GM18499 (cell line): ENCODE measurements at regions not wholly inside any gene's neighbourhood (a gene's known extent, or its start where the extent isn't known, plus 50 kb on each side); places are given as distances from the start of the nearest gene placed in this dataset.

Source experiments
- ATAC-seq: cut with Tn5 transposase; IDR thresholded peaks from one replicate; pipeline ENCODE4 v1.9.1; 2021; ENCODE audit warnings: moderate number of reproducible peaks; ENCODE audit not compliant: insufficient read depth, unreplicated experiment

DNA sequence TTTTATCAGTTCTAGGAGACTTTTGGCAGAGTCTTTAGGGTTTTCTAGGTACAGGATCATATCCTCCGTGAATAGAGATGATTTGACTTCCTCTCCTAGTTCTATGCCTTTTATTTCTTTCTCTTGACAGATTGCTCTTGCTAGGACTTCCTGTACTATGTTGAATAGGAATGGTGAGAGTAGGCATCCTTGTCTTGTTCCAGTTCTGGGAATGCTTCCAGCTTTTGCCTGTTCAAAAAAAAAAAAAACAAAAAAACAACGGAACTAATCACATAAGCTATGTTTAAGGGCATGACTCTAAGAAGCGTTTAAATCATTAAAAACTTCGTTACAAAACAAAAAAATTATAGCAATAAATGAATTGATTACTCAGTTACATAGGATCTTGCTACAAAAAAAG, 145.7 kb downstream of the NUP35 start:
- ATAC-seq: no peak

- ATAC-seq: no peak
Observed at GRCh38 chr2:183283209-183283608, 159.0 kb downstream of the NUP35 start.

GRCh38 chr2:183284606-183285005, 160.4 kb downstream of the NUP35 start:
- no peak for ATAC-seq

- no peak for ATAC-seq
Observed at GRCh38 chr2:183291436-183291835, 167.2 kb downstream of the NUP35 start.

DNA sequence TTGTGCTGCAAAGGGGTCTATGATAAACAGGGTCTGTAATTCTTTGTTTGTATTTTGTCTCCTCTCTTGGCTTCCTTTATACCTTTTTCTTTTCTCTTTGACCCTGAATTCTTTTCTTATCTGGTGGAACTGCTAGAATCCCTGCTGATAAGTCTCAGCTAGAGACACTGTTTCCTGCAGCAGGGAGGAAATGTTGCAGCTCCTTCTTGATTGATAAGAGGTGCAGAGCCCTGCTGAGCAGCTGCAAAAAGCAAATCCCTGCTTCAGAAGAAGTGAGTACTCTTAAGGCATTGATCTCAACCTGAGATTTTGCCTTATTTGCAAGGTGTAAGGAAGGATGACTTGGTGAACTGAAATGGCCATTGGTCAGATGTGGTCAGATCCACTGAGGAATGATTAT, 167.8 kb downstream of the NUP35 start:
- ATAC-seq: no peak

GRCh38 chr2:183339311-183339710, 215.1 kb downstream of the NUP35 start:
- ATAC-seq: no peak

DNA sequence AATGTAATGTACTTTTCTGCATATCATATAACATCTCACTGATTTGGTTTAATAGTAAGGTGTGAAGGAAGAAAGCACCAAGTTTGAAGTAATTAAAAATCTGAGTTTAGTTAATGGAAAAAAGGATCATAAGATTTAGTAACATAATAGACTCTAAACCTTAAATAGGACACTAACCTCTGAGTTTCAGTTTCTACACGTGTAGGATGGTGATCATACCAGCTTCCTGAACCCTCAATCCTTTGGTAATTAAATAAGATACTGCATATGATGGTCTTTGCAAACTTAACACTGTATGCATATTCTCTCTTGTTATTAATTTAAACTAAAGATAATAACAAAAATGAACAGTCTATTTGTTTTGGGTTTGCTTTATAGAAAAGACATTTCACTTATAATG, 216.8 kb downstream of the NUP35 start:
- ATAC-seq: no peak

DNA sequence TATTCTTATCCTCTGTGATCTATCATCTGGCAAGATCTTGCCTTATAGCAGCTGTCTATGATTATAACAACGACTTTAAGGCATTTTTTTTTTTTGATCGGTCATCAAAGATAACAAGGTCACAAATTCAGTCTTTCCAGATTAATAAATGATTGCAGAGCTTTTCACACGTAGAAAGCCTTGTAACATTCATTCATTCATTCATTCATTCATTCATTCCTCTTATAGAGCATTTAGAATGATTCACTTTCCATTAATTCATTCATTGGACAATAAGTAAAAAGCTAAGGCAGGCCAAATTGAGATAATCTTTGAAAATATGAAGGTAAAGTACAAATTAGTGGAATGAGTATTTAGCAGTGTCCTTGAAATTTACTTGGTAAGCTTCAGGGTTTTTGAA, 223.7 kb downstream of the NUP35 start:
- ATAC-seq: no peak

- ATAC-seq: peak; percentile 82
Observed at GRCh38 chr2:183348492-183348891, 224.2 kb downstream of the NUP35 start.

GRCh38 chr2:183349091-183349490, 224.8 kb downstream of the NUP35 start:
- ATAC-seq: peak; percentile 22

GRCh38 chr2:183359867-183360266, 235.6 kb downstream of the NUP35 start:
- ATAC-seq: no peak

DNA sequence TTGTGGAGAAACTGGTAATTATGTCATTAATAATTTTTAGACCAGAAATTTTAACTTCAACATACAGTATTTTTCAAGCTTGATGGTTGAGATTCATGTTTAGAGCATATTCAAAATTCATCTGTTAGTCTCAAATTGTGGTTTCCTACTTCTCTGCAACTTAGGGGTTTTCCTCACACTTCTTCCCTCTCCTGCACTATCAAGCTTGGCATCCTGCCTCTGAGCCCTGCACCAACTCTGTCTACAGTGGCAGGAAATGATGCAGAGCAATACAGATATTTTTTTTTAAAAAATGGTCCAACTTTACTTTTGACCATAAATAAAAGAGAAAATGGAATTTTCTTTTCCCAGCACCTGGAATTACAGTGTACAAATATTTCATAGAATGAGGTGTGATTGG, 247.3 kb downstream of the NUP35 start:
- ATAC-seq: no peak

DNA sequence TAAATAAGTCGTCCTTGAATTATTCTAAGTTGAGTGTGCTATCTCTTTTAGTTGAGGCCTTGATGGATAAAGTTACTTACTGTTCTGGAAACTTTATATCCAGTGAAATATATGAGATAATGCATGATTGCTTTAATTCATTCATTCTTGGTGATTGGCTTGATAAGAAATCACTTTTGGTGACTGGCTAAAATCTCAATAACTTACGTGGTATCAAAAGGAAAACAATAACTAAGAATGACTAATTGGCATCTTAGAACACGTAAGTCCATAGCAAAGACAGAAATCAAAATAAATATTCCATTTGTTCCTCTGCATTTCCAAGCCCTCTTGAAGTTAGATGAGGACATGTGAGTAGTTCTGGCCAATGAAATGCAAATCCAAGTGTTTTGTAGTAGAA, 251.6 kb downstream of the NUP35 start:
- ATAC-seq: no peak

DNA sequence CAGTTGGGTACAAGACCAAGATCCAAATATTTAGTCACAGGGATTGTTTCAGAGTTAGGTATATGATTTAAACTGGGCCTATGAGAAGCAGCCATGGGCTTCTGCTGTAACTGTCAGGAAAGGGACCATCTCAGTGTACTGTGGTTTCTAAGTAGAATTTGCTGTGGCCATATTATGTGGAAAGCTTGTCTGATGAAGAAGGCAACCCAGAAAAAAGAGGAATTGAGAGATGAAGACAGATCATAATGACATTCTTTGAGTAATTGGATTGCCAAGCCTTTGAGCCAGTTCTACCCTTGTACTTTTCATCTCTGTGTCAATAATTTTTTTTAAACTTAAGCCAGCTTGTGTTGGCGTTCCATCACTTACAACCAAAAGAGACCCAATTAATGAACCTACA, 259.6 kb downstream of the NUP35 start:
- no peak for ATAC-seq

GRCh38 chr2:183389546-183390080, 265.4 kb downstream of the NUP35 start:
- no peak for ATAC-seq

GRCh38 chr2:183390109-183390508, 265.9 kb downstream of the NUP35 start:
- no peak for ATAC-seq

DNA sequence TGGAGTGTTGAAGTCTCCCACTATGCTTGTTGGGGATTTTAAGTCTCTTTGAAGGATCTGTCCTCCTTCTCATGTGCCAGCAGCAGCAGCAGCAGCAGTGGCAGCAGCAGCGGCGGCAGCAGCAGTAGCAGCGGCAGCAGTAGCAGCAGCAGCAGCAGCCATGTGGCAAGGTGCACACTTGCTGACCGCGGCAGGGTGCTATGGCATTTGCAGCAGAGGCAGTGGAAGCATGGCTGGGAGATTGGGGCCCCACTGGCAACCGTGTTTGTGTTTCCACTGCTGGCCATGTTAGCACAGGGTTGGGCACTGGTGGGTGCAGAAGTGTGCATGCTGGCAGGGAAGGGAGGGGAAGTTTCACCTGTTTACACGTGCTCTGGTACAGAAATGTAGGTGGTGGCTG, 280.1 kb downstream of the NUP35 start:
- no peak for ATAC-seq

GRCh38 chr2:183408562-183408961, 284.3 kb downstream of the NUP35 start:
- ATAC-seq: no peak

- no peak for ATAC-seq
Observed at GRCh38 chr2:183409662-183410061, 285.4 kb downstream of the NUP35 start.

DNA sequence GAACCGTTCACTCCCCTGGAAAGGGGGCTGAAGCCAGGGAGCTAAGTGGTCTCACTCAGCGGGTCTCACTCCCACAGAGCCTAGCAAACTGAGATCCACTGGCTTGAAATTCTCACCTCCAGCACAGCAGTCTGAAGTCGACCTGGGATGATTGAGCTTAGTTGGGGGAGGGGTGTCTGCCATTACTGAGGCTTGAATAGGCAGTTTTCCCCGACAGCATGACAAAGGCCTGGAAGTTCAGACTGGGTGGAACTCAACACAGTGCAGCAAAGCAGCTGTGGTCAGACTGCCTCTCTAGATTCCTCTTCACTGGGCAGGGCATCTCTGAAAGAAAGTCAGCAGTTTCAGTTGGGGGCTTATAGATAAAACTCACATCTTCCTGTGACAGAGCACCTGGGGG, 292.5 kb downstream of the NUP35 start:
- no peak for ATAC-seq

- no peak for ATAC-seq
Observed at GRCh38 chr2:183426825-183427224, 302.6 kb downstream of the NUP35 start.

GRCh38 chr2:183427558-183427957, 303.3 kb downstream of the NUP35 start:
- ATAC-seq: no peak

DNA sequence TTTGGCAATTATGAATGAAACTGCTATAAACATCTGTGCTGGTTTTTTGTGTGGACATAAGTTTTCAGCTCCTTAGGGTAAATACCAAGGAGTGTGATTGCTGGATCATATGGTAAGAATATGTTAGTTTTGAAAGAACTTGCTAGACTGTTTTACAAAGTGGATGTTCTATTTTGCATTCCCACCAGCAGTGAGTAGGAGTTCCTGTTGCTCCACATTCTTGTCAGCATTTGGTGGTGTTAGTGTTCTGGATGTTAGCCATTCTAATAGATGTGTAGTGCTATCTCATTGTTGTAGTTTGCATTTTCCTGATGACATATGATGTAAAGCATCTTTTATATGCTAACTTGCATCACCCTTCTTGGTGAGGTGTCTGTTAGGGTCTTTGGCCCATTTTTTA, 304.6 kb downstream of the NUP35 start:
- no peak for ATAC-seq
